Tibial nerve (tissue), 3 donors: ENCODE measurements at regions not wholly inside any gene's neighbourhood (a gene's known extent, or its start where the extent isn't known, plus 50 kb on each side); places are given as distances from the start of the nearest gene placed in this dataset.

Source experiments
- CTCF ChIP-seq, 5 experiments: fragments of 200-600 bp in 3 of 5; fragments of 450-650 bp in 2 of 5; sonication (generic) in 3 of 5; IDR thresholded peaks; one replicate each; pipeline ENCODE4 v1.5.1; 2016 to 2019; ENCODE audit warnings: antibody characterized with exemption in 5 of 5, mild to moderate bottlenecking in 3 of 5, moderate library complexity in 2 of 5
- POLR2A ChIP-seq, 2 donors: fragments of 450-650 bp; IDR thresholded peaks; one replicate each; pipeline ENCODE4 v1.6.1; 2017; ENCODE audit warnings: antibody characterized with exemption in 2 of 2, mild to moderate bottlenecking in 2 of 2, moderate library complexity in 2 of 2

GRCh38 chr21:29454179-29454578, 155.5 kb downstream of the BACH1 start:
- TF ChIP-seq CTCF (IDR thresholded peaks at IDR 0.05) (no peak), POLR2A (IDR thresholded peaks at IDR 0.05) (no peak)
